Neural cell (in vitro differentiated cells): ENCODE measurements at regions not wholly inside any gene's neighbourhood (a gene's known extent, or its start where the extent isn't known, plus 50 kb on each side); places are given as distances from the start of the nearest gene placed in this dataset.

Experiments used
- H2AFZ ChIP-seq: fragments of 200-600, 300-800 bp; sonication (generic), shearing (Covaris generic); 2 replicates; pipeline ENCODE4 v1.6.0; 2014; ENCODE audit warnings: low read depth, mild to moderate bottlenecking, antibody characterized with exemption, low read length, moderate library complexity
- H3F3A ChIP-seq: fragments of 200-600 bp; shearing (Covaris generic); 2 replicates; pipeline ENCODE4 v1.6.1; 2016; ENCODE audit warnings: mild to moderate bottlenecking, moderate library complexity, mixed read lengths, antibody characterized with exemption, low read length; ENCODE audit not compliant: insufficient read depth, poor library complexity, severe bottlenecking
- H3K27ac ChIP-seq: fragments of 200-600, 300-800 bp; sonication (generic), shearing (Covaris generic); 2 replicates; pipeline ENCODE4 v1.5.1; 2014; ENCODE audit warnings: mild to moderate bottlenecking, low read length, moderate library complexity
- H3K27me3 ChIP-seq: fragments of 300-800, 200-600 bp; sonication (generic), shearing (Covaris generic); 2 replicates; pipeline ENCODE4 v1.6.0; 2014; ENCODE audit warnings: mild to moderate bottlenecking, low read depth, low read length, moderate library complexity; ENCODE audit not compliant: insufficient read depth
- H3K36me3 ChIP-seq: fragments of 300-800, 200-600 bp; sonication (generic), shearing (Covaris generic); 2 replicates; pipeline ENCODE4 v1.5.1; 2014; ENCODE audit warnings: mild to moderate bottlenecking, antibody characterized with exemption, low read length, moderate library complexity; ENCODE audit not compliant: insufficient read depth
- H3K4me2 ChIP-seq: fragments of 300-800, 200-600 bp; sonication (generic), shearing (Covaris generic); 2 replicates; pipeline ENCODE4 v1.6.0; 2014; ENCODE audit warnings: mild to moderate bottlenecking, low read length
- H3K4me3 ChIP-seq: fragments of 300-800, 200-600 bp; sonication (generic), shearing (Covaris generic); 2 replicates; pipeline ENCODE4 v1.5.1; 2014; ENCODE audit warnings: mild to moderate bottlenecking, low read length, moderate library complexity
- H3K79me2 ChIP-seq: fragments of 200-600 bp; shearing (Covaris generic); replicated peaks from 2 replicates; pipeline ENCODE4 v1.6.0; 2014; ENCODE audit warnings: mild to moderate bottlenecking, low read length, moderate library complexity; ENCODE audit not compliant: insufficient read depth
- H3K9ac ChIP-seq: fragments of 300-800, 200-600 bp; sonication (generic), shearing (Covaris generic); 2 replicates; pipeline ENCODE4 v1.6.1; 2016; ENCODE audit warnings: mild to moderate bottlenecking, low read length, mixed read lengths
- H3K9me2 ChIP-seq: fragments of 200-600 bp; shearing (Covaris generic); 2 replicates; pipeline ENCODE4 v1.6.1; 2016; ENCODE audit warnings: mild to moderate bottlenecking, low read length, mixed read lengths; ENCODE audit not compliant: insufficient read depth
- H3K9me3 ChIP-seq: fragments of 200-600, 300-800 bp; sonication (generic), shearing (Covaris generic); 2 replicates; pipeline ENCODE4 v1.6.1; 2016; ENCODE audit warnings: mild to moderate bottlenecking, mixed run types, low read length, moderate library complexity, mixed read lengths
- H4K20me1 ChIP-seq: fragments of 200-600 bp; shearing (Covaris generic); 2 replicates; pipeline ENCODE4 v1.6.1; 2016; ENCODE audit warnings: mild to moderate bottlenecking, mixed run types; ENCODE audit not compliant: insufficient read depth
- CTCF ChIP-seq: fragments of 450-650 bp; IDR thresholded peaks from 2 replicates; pipeline ENCODE4 v1.5.1; 2014; ENCODE audit warnings: antibody characterized with exemption, mild to moderate bottlenecking, moderate library complexity; ENCODE audit not compliant: poor library complexity, severe bottlenecking
- EP300 ChIP-seq: fragments of 450-650 bp; conservative IDR thresholded peaks from 2 replicates; pipeline ENCODE4 v1.6.1; 2014; ENCODE audit warnings: antibody characterized with exemption, mild to moderate bottlenecking, moderate library complexity; ENCODE audit not compliant: poor library complexity, severe bottlenecking
- EZH2 ChIP-seq: fragments of 200-600, 300-800 bp; shearing (Covaris generic), sonication (generic); IDR thresholded peaks from 2 replicates; pipeline ENCODE4 v1.6.1; 2014; ENCODE audit warnings: antibody characterized with exemption, low read length, borderline replicate concordance, mild to moderate bottlenecking; ENCODE audit not compliant: insufficient read depth, poor library complexity, severe bottlenecking
- MXI1 ChIP-seq: fragments of 450-650 bp; conservative IDR thresholded peaks from 2 replicates; pipeline ENCODE4 v1.6.1; 2014; ENCODE audit warnings: antibody characterized with exemption, mild to moderate bottlenecking; ENCODE audit not compliant: poor library complexity, severe bottlenecking
- POLR2AphosphoS5 ChIP-seq: IDR thresholded peaks from 2 replicates; pipeline ENCODE4 v1.6.1; 2012
- RAD21 ChIP-seq: fragments of 450-650 bp; conservative IDR thresholded peaks from 2 replicates; pipeline ENCODE4 v1.6.1; 2014; ENCODE audit warnings: antibody characterized with exemption, mild to moderate bottlenecking, moderate library complexity
- REST ChIP-seq: IDR thresholded peaks from 2 replicates; pipeline ENCODE4 v1.6.1; 2012; ENCODE audit warnings: borderline replicate concordance
- SMC3 ChIP-seq: fragments of 450-650 bp; conservative IDR thresholded peaks from 2 replicates; pipeline ENCODE4 v1.6.1; 2014; ENCODE audit warnings: antibody characterized with exemption, mild to moderate bottlenecking, moderate library complexity; ENCODE audit not compliant: poor library complexity
- TAF1 ChIP-seq: IDR thresholded peaks from 2 replicates; pipeline ENCODE4 v1.6.1; 2012; ENCODE audit warnings: low read depth

GRCh38 chr18:1475867-1476266, 571.2 kb downstream of the ADCYAP1 start:
- H3F3A ChIP-seq = no peaks in the 10 kb centered on the region
- no peak overlapping the region for H3K9ac ChIP-seq
- H3K4me2 ChIP-seq = no peak overlapping the region
- no peaks in the 10 kb centered on the region for H3K9me2 ChIP-seq
- no peaks in the 10 kb centered on the region for H3K27me3 ChIP-seq
- no peak overlapping the region for H3K27ac ChIP-seq
- H3K4me3 ChIP-seq = no peak overlapping the region
- H4K20me1 ChIP-seq = no peaks in the 10 kb centered on the region
- no peaks in the 10 kb centered on the region for H3K36me3 ChIP-seq
- H2AFZ ChIP-seq = no peak overlapping the region
- no peaks in the 10 kb centered on the region for H3K79me2 ChIP-seq
- TF ChIP-seq SMC3 = no peak
- no peak for TF ChIP-seq EZH2
- TF ChIP-seq POLR2AphosphoS5 = no peak
- TF ChIP-seq TAF1 = no peak
- no peak for TF ChIP-seq EP300
- TF ChIP-seq REST = no peak
- TF ChIP-seq CTCF = no peak
- no peak for TF ChIP-seq RAD21
- no peaks in the 10 kb centered on the region for H3K9me3 ChIP-seq

GRCh38 chr18:1480309-1480708, 575.6 kb downstream of the ADCYAP1 start:
- no peaks in the 10 kb centered on the region for H3K9me2 ChIP-seq
- no peak overlapping the region for H3K4me3 ChIP-seq
- H3K9me3 ChIP-seq = no peaks in the 10 kb centered on the region
- TF ChIP-seq SMC3 = no peak
- no peak for TF ChIP-seq EP300
- TF ChIP-seq RAD21 = no peak
- TF ChIP-seq CTCF = no peak
- TF ChIP-seq REST = no peak
- TF ChIP-seq TAF1 = no peak
- TF ChIP-seq EZH2 = no peak
- no peak for TF ChIP-seq POLR2AphosphoS5
- TF ChIP-seq MXI1 = no peak
- H4K20me1 ChIP-seq = no peaks in the 10 kb centered on the region
- no peak overlapping the region for H2AFZ ChIP-seq
- no peaks in the 10 kb centered on the region for H3K79me2 ChIP-seq
- no peak overlapping the region for H3K4me2 ChIP-seq
- no peak overlapping the region for H3K27ac ChIP-seq
- H3K36me3 ChIP-seq = no peaks in the 10 kb centered on the region
- no peaks in the 10 kb centered on the region for H3F3A ChIP-seq
- H3K9ac ChIP-seq = no peak overlapping the region
- no peaks in the 10 kb centered on the region for H3K27me3 ChIP-seq
